Heart right ventricle (tissue), 16 donors: ENCODE measurements at regions not wholly inside any gene's neighbourhood (a gene's known extent, or its start where the extent isn't known, plus 50 kb on each side); places are given as distances from the start of the nearest gene placed in this dataset.

Experiments
- ATAC-seq, 8 donors: fragments of 200-7000 bp; cut with Tn5 transposase; one replicate each; pipeline ENCODE4 v1.9.1; 2020; ENCODE audit warnings: mild to moderate bottlenecking in 8 of 8, moderate library complexity in 8 of 8, moderate number of reproducible peaks in 1 of 8
- DNase-seq, 2 donors: peaks; one replicate each; pipeline ENCODE4 v3.0.0-alpha.2; 2020
- H3K27ac ChIP-seq, 10 donors: fragments of 200-600 bp; sonication (generic) in 2 of 10; one replicate each; pipeline versions ENCODE4 v1.5.0 to v1.8.0; 2020 to 2022; ENCODE audit warnings: mild to moderate bottlenecking in 3 of 10
- H3K27me3 ChIP-seq, 7 donors: fragments of 200-600 bp; one replicate each; pipeline ENCODE4 v1.8.0; 2021 to 2022; ENCODE audit warnings: mild to moderate bottlenecking in 2 of 7
- H3K36me3 ChIP-seq, 9 donors: fragments of 200-600 bp; sonication (generic) in 1 of 9; one replicate each; pipeline versions ENCODE4 v1.5.0 to v1.8.0; 2020 to 2022; ENCODE audit warnings: mild to moderate bottlenecking in 2 of 9
- H3K4me1 ChIP-seq, 9 donors: fragments of 200-600 bp; sonication (generic) in 1 of 9; one replicate each; pipeline versions ENCODE4 v1.5.0 to v1.8.0; 2020 to 2022; ENCODE audit warnings: mild to moderate bottlenecking in 4 of 9
- H3K4me3 ChIP-seq, 10 donors: fragments of 200-600 bp; sonication (generic) in 2 of 10; one replicate each; pipeline versions ENCODE4 v1.5.0 to v1.8.0; 2020 to 2022; ENCODE audit warnings: mild to moderate bottlenecking in 7 of 10, moderate library complexity in 2 of 10
- H3K9me3 ChIP-seq, 11 donors: fragments of 200-600 bp in 10 of 11; sonication (generic) in 2 of 11; one replicate each; pipeline versions ENCODE4 v1.5.0 to v1.8.0; 2013 to 2022; ENCODE audit warnings: mild to moderate bottlenecking in 2 of 11, control low read depth in 1 of 11, moderate library complexity in 1 of 11
- WGBS, 2 donors: extraction: QIAGEN DNeasy Blood & Tissue Kit; methylation state at CpG; one replicate each; pipeline ENCODE4 v1.1.7; 2013; ENCODE audit warnings: inconsistent platforms in 1 of 2; 5-methylcytosine and 5-hydroxymethylcytosine counted together
- intact Hi-C, 10 donors: fragments of 100-400 bp; cut with DNase I; formaldehyde crosslinking; loops; one replicate each; pipeline versions ENCODE4 v1.11.1 to v1.14.2; 2022
- TF ChIP-seq, protein P1 (sequence below), 9 donors: fragments of 200-600 bp; sonication (generic) in 2 of 9; IDR thresholded peaks; one replicate each; pipeline versions ENCODE4 v1.5.0 to v1.8.0; 2021 to 2022; ENCODE audit warnings: antibody characterized with exemption in 9 of 9, mild to moderate bottlenecking in 5 of 9, moderate library complexity in 1 of 9
- donor health status: Arrhythmogenic right ventricular cardiomyopathy.
- donor health status: ischemic (EF 13 %, LVEDD 7.1; RV severe dilation, severe dysfunction).
- donor health status: healthy with polysubstance abuse.
- donor health status: DM: no; HTN: yes; CAD: no.
- donor health status: DM: no; HTN: no; CAD: no.
- donor health status: ischemic (EF 25% LVEDD 6.9; RV normal size, moderate dysfunction).
- donor health status: ischemic (EF 25% LVEDD 5.7; RV mildly dilated, moderate dysfunction).
- donor health status: healthy.
- donor health status: DM: yes; HTN: yes; CAD: no.
- donor health status: Ischemic cardiomyopathy.
- donor health status: ischemic (EF 35%, LVEDD 5.7; RV mildly dilated, moderate dysfunction).
- donor health status: nonischemic (EF 11% LVEDD 7.7; RV severe dilation, severe dysfunction).
- donor health status: DM: yes; HTN: yes; CAD: no.
- donor health status: PGD.
- donor health status: ischemic (EF 29% LVEDD 5.4; RV normal size, mild dysfunction).
- donor health status: nonischemic (EF 23%, LVEDD 6.1; RV moderate dilation, normal function).

DNA sequence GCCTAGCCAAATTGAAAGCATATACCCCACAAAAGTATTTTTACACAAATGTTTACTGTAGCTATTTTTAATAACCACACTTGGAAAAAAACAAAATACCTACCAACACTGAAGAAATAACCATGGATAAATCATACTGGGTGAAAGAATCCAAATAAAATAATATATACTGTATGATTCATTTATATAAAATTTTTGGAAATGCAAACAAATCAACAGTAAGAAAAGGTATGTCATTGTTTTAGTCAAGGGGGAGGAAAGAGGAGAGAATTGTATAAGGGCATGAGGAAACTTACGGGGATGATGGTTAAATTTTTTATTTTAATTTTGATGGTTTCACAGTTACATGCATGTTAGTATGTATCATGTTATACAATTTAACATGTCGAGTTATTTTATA is 557.8 kb downstream of the TECRL start:
- H3K36me3 ChIP-seq, result no peaks in the 10 kb centered on the region
- TF ChIP-seq, protein P1, sequence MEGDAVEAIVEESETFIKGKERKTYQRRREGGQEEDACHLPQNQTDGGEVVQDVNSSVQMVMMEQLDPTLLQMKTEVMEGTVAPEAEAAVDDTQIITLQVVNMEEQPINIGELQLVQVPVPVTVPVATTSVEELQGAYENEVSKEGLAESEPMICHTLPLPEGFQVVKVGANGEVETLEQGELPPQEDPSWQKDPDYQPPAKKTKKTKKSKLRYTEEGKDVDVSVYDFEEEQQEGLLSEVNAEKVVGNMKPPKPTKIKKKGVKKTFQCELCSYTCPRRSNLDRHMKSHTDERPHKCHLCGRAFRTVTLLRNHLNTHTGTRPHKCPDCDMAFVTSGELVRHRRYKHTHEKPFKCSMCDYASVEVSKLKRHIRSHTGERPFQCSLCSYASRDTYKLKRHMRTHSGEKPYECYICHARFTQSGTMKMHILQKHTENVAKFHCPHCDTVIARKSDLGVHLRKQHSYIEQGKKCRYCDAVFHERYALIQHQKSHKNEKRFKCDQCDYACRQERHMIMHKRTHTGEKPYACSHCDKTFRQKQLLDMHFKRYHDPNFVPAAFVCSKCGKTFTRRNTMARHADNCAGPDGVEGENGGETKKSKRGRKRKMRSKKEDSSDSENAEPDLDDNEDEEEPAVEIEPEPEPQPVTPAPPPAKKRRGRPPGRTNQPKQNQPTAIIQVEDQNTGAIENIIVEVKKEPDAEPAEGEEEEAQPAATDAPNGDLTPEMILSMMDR (IDR thresholded peaks at IDR 0.05), result no peak
- WGBS, 2 donors, result 89 to 94% methylated on average over 2 of the region's 2 CpGs
- H3K9me3 ChIP-seq, result peaks cover 0 to 6% (median 0%) of the 10 kb centered on the region in 11 donors
- H3K4me1 ChIP-seq, result no peaks in the 10 kb centered on the region
- H3K27me3 ChIP-seq, result no peaks in the 10 kb centered on the region
- no peak for DNase-seq
- no peak for ATAC-seq
- no peak overlapping the region for H3K4me3 ChIP-seq
- intact Hi-C loops, result loop anchor here in 1 of 10 donors (10.0 kb wide), 1 partner anchor 47 kb away; no protein-coding TSS in a partner anchor
- H3K27ac ChIP-seq, result no peak overlapping the region

DNA sequence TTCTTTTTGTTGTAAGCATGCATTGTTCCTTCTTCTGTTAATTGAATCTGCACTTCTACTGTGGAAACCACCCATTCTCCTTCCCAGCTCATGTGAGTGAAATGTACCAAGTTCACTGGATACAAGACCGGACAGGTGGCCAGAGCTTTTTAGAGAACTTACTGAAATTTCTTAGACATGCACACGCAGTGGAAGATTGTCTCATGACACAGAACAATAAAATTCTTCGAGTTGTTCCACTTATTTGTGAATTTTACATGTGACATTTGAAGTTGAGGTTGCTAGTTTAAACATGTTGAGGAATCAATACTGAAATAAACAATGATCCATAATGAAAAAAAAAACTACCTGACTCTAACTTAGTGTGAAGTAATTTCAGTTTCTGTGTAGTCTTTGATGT is 568.0 kb downstream of the TECRL start:
- no peaks in the 10 kb centered on the region for H3K27me3 ChIP-seq
- DNase-seq (no peak), ATAC-seq (no peak)
- H3K27ac ChIP-seq, result no peak overlapping the region
- peaks cover 0 to 3% (median 0%) of the 10 kb centered on the region in 9 donors for H3K36me3 ChIP-seq
- TF ChIP-seq, protein P1 (IDR thresholded peaks at IDR 0.05), result no peak
- H3K4me1 ChIP-seq, result no peaks in the 10 kb centered on the region
- 76% methylated on average over 3 of the region's 3 CpGs; no CpG with 5 or more reads in 1 of the 2 donors for WGBS, 2 donors
- H3K9me3 ChIP-seq, result peaks cover 0 to 19% (median 0%) of the 10 kb centered on the region in 11 donors
- no peak overlapping the region for H3K4me3 ChIP-seq
- intact Hi-C loops, result no loop called here

DNA sequence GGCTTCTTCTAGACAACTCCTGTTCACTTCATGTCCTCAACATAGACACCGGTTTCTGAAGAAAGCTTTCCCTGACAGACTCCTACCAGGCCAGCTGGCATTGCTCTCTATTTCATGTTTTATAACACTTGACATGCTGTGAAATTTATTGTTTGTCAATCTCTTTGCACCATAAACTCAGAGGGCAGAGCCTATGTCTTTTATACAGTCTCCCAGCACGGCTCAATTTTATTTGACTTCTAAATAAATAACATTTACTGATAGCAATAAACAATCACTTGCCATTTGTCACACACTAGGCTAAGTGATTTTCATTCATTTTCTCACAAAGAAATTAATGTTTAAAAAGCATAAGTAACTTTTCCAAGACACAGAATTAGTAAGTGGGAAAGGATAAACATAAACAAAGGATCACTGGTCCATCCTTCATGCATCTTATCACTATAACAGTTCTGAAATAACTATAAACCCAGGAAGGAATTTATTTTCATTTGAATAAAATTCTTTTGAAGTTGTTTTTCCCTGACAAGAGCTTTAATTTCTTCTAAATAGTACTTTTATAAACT is 577.6 kb downstream of the TECRL start:
- Histone ChIP-seq H3K36me3 (no peaks in the 10 kb centered on the region), H3K27me3 (no peaks in the 10 kb centered on the region), H3K4me1 (no peaks in the 10 kb centered on the region), H3K9me3 (peaks cover 0 to 21% (median 0%) of the 10 kb centered on the region in 11 donors), H3K4me3 (no peak overlapping the region), H3K27ac (no peak overlapping the region)
- DNase-seq (no peak), ATAC-seq (no peak)
- intact Hi-C loops, result no loop called here
- 78% methylated on average over 2 of the region's 2 CpGs; no CpG with 5 or more reads in 1 of the 2 donors for WGBS, 2 donors
- TF ChIP-seq, protein P1 (IDR thresholded peaks at IDR 0.05), result no peak

DNA sequence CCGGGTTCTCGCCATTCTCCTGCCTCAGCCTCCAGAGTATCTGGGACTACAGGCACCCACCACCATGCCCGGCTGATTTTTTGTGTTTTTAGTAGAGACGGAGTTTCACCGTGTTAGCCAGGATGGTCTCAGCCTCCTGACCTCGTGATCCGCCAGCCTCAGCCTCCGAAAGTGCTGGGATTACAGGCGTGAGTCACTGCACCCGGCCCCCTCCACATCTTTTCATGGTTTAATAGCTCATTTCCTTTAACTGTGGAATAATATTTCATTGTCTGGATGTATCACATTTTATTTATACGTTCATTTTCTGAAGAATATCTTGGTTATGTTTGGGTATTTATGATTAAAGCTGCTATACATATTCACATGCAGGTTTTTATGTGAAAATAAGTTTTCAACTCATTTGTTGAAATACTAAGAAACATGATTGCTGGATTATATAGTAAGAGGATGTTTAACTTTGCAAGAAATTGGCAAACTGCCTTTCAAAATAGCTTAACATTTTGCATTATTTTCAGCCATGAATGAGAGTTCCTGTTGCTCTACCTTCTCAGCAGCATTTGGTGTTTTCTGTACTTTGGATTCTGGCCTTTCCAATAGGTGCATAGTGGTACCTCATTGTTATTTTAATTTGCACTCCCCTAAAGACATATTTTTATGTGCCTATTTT is 591.9 kb downstream of the TECRL start:
- DNase-seq (no peak), ATAC-seq (no peak)
- no peaks in the 10 kb centered on the region for H3K4me1 ChIP-seq
- TF ChIP-seq, protein P1 (IDR thresholded peaks at IDR 0.05), result no peak
- no peaks in the 10 kb centered on the region for H3K27me3 ChIP-seq
- H3K36me3 ChIP-seq, result no peaks in the 10 kb centered on the region
- WGBS, 2 donors, result 83 to 85% methylated on average over 11 of the region's 11 CpGs
- H3K27ac ChIP-seq, result no peak overlapping the region
- H3K9me3 ChIP-seq, result peaks cover 0 to 9% (median 0%) of the 10 kb centered on the region in 11 donors
- no peak overlapping the region for H3K4me3 ChIP-seq
- intact Hi-C loops, result no loop called here
